Vagina (tissue), 2 donors: ENCODE measurements at regions not wholly inside any gene's neighbourhood (a gene's known extent, or its start where the extent isn't known, plus 50 kb on each side); places are given as distances from the start of the nearest gene placed in this dataset.

Experiments used
- CTCF ChIP-seq, 3 experiments: fragments of 450-650 bp in 2 of 3; fragments of 200-600 bp in 1 of 3; sonication (generic) in 1 of 3; IDR thresholded peaks; one replicate each; pipeline ENCODE4 v1.5.1; 2017 to 2019; ENCODE audit warnings: antibody characterized with exemption in 3 of 3, mild to moderate bottlenecking in 2 of 3, moderate library complexity in 2 of 3
- POLR2A ChIP-seq, 2 donors: fragments of 450-650 bp; IDR thresholded peaks; one replicate each; pipeline ENCODE4 v1.6.1; 2017; ENCODE audit warnings: antibody characterized with exemption in 2 of 2, mild to moderate bottlenecking in 2 of 2, moderate library complexity in 2 of 2
- POLR2AphosphoS5 ChIP-seq, 2 donors: sonication (generic); formaldehyde crosslinking; IDR thresholded peaks; one replicate each; pipeline ENCODE4 v1.9.0; 2017; ENCODE audit warnings: antibody characterized with exemption in 2 of 2, mild to moderate bottlenecking in 2 of 2, low read depth in 1 of 2; ENCODE audit not compliant: insufficient read depth in 1 of 2

GRCh38 chr4:13118633-13119032, 365.5 kb downstream of the RAB28 start:
- TF ChIP-seq CTCF (IDR thresholded peaks at IDR 0.05) (no peak), POLR2A (IDR thresholded peaks at IDR 0.05) (no peak), POLR2AphosphoS5 (IDR thresholded peaks at IDR 0.05; ENCODE audit: insufficient read depth in 1 of 2, low read depth in 1 of 2) (no peak)
